ENCODE measurements at regions not wholly inside any gene's neighbourhood (a gene's known extent, or its start where the extent isn't known, plus 50 kb on each side); places are given as distances from the start of the nearest gene placed in this dataset.

- Histone ChIP-seq H3K9me3 (no peaks in the 10 kb centered on the region), H3K4me1 (no peaks in the 10 kb centered on the region), H3K27me3 (no peaks in the 10 kb centered on the region), H3K27ac (no peak overlapping the region), H3K36me3 (no peaks in the 10 kb centered on the region), H3K4me3 (no peak overlapping the region)
- intact Hi-C loops (cut with DNase I; ENCODE audit: low total_unique reads): no loop called here
- no peak for DNase-seq
- TF ChIP-seq, protein P1, sequence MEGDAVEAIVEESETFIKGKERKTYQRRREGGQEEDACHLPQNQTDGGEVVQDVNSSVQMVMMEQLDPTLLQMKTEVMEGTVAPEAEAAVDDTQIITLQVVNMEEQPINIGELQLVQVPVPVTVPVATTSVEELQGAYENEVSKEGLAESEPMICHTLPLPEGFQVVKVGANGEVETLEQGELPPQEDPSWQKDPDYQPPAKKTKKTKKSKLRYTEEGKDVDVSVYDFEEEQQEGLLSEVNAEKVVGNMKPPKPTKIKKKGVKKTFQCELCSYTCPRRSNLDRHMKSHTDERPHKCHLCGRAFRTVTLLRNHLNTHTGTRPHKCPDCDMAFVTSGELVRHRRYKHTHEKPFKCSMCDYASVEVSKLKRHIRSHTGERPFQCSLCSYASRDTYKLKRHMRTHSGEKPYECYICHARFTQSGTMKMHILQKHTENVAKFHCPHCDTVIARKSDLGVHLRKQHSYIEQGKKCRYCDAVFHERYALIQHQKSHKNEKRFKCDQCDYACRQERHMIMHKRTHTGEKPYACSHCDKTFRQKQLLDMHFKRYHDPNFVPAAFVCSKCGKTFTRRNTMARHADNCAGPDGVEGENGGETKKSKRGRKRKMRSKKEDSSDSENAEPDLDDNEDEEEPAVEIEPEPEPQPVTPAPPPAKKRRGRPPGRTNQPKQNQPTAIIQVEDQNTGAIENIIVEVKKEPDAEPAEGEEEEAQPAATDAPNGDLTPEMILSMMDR (IDR thresholded peaks at IDR 0.05): no peak
These were observed 226.4 kb upstream of the RRP15 start for GRCh38 chr1:218058730-218059129.

- DNase-seq: no peak
- Histone ChIP-seq H3K4me3 (no peak overlapping the region), H3K36me3 (no peaks in the 10 kb centered on the region), H3K4me1 (no peaks in the 10 kb centered on the region), H3K27me3 (no peaks in the 10 kb centered on the region), H3K27ac (no peak overlapping the region), H3K9me3 (no peaks in the 10 kb centered on the region)
- intact Hi-C loops (cut with DNase I; ENCODE audit: low total_unique reads): no loop called here
- TF ChIP-seq, protein P1 (IDR thresholded peaks at IDR 0.05): no peak
These were observed 220.7 kb upstream of the RRP15 start for GRCh38 chr1:218064426-218064825.

- Histone ChIP-seq H3K27me3 (no peaks in the 10 kb centered on the region), H3K9me3 (no peaks in the 10 kb centered on the region), H3K4me3 (no peak overlapping the region), H3K4me1 (no peaks in the 10 kb centered on the region), H3K27ac (no peak overlapping the region), H3K36me3 (no peaks in the 10 kb centered on the region)
- TF ChIP-seq, protein P1 (IDR thresholded peaks at IDR 0.05): no peak
- intact Hi-C loops (cut with DNase I; ENCODE audit: low total_unique reads): no loop called here
- no peak for DNase-seq
These were observed 218.8 kb upstream of the RRP15 start for GRCh38 chr1:218066332-218066731.

DNA sequence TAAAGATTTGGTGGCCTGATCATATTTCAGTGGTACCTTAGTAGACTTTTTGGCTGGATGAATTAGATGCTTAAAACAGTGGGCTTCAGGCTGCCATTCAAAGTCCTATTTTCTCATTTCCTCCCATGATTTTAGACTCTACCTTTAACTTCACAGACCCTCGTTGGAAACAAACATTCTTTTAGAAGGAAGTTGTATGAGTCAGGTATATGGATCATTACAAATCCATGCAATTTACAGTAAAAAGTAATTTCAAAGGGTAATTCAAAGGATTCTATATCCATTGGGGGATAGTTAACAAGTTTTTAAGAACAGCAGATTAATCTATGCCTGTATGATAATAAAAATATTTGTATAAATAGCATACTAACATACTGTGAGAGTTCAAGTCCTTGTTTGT lies 216.9 kb upstream of the RRP15 start:
- DNase-seq: no peak
- Histone ChIP-seq H3K4me3 (no peak overlapping the region), H3K27me3 (no peaks in the 10 kb centered on the region), H3K27ac (no peak overlapping the region), H3K9me3 (no peaks in the 10 kb centered on the region), H3K36me3 (no peaks in the 10 kb centered on the region), H3K4me1 (no peaks in the 10 kb centered on the region)
- intact Hi-C loops (cut with DNase I; ENCODE audit: low total_unique reads): no loop called here
- TF ChIP-seq, protein P1 (IDR thresholded peaks at IDR 0.05): no peak

- no peaks in the 10 kb centered on the region for H3K36me3 ChIP-seq
- no peak overlapping the region for H3K4me3 ChIP-seq
- H3K27ac ChIP-seq: no peak overlapping the region
- DNase-seq: no peak
- H3K27me3 ChIP-seq: no peaks in the 10 kb centered on the region
- no peaks in the 10 kb centered on the region for H3K4me1 ChIP-seq
- intact Hi-C loops (cut with DNase I; ENCODE audit: low total_unique reads): no loop called here
- TF ChIP-seq, protein P1 (IDR thresholded peaks at IDR 0.05): no peak
- no peaks in the 10 kb centered on the region for H3K9me3 ChIP-seq
These were observed 215.9 kb upstream of the RRP15 start for GRCh38 chr1:218069180-218069579.

- DNase-seq: no peak
- Histone ChIP-seq H3K9me3 (no peaks in the 10 kb centered on the region), H3K36me3 (no peaks in the 10 kb centered on the region), H3K27ac (no peak overlapping the region), H3K27me3 (no peaks in the 10 kb centered on the region), H3K4me1 (no peaks in the 10 kb centered on the region), H3K4me3 (no peak overlapping the region)
- intact Hi-C loops (cut with DNase I; ENCODE audit: low total_unique reads): no loop called here
- TF ChIP-seq, protein P1 (IDR thresholded peaks at IDR 0.05): no peak
These were observed 212.0 kb upstream of the RRP15 start for GRCh38 chr1:218073062-218073461.

Measured in tibial artery (tissue), 4 donors.